ENCODE measurements at regions not wholly inside any gene's neighbourhood (a gene's known extent, or its start where the extent isn't known, plus 50 kb on each side); places are given as distances from the start of the nearest gene placed in this dataset.

DNA sequence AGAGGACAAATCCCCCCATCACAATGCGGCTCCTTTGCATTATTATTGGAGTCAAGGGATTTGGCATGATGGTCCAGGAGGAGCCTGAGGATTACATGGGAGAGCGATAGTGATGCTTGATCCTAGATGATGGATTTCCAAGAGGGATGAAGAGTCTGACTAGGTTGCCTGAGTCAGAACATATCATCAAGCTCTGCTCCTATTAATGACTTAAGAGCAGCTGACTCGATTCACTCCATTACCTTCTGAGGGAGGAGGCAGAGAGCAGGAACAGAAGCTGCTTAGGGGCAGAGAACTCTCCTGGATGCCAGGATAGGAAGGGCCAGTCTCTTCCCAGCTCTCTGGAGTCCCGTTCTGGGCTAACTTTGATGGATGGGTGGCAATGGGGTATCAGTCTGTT, 54.0 kb upstream of the CISTR start:
- no peak overlapping the region for H3K4me3 ChIP-seq (ENCODE audit: control extremely low read depth in 1 of 5, extremely low read depth in 1 of 5, insufficient read depth in 1 of 5, low read depth in 2 of 5, low read length in 4 of 5)
- Mint-ChIP-seq H3K9me3 (ENCODE audit: insufficient read depth) (no peaks in the 10 kb centered on the region), H3K4me1 (no peaks in the 10 kb centered on the region), H3K27me3 (peaks cover 39% of the 10 kb centered on the region), H3K27ac (no peak overlapping the region), H3K4me3 (no peak overlapping the region)
- DNase-seq (no peak), ATAC-seq (ENCODE audit: low read depth) (no peak)
- TF ChIP-seq, protein P1, sequence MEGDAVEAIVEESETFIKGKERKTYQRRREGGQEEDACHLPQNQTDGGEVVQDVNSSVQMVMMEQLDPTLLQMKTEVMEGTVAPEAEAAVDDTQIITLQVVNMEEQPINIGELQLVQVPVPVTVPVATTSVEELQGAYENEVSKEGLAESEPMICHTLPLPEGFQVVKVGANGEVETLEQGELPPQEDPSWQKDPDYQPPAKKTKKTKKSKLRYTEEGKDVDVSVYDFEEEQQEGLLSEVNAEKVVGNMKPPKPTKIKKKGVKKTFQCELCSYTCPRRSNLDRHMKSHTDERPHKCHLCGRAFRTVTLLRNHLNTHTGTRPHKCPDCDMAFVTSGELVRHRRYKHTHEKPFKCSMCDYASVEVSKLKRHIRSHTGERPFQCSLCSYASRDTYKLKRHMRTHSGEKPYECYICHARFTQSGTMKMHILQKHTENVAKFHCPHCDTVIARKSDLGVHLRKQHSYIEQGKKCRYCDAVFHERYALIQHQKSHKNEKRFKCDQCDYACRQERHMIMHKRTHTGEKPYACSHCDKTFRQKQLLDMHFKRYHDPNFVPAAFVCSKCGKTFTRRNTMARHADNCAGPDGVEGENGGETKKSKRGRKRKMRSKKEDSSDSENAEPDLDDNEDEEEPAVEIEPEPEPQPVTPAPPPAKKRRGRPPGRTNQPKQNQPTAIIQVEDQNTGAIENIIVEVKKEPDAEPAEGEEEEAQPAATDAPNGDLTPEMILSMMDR (IDR thresholded peaks at IDR 0.05) = no peak
- TF ChIP-seq EZH2 (IDR thresholded peaks at IDR 0.05; ENCODE audit: borderline replicate concordance, insufficient read depth, low read depth, low read length, poor library complexity, severe bottlenecking) = no peak
- no peaks in the 10 kb centered on the region for H4K20me1 ChIP-seq (ENCODE audit: control insufficient read depth, insufficient read depth, low read length, poor library complexity, severe bottlenecking)
- H3K27me3 ChIP-seq (replicated peaks in 1 of 4; ENCODE audit: control extremely low read depth in 1 of 4, control insufficient read depth in 3 of 4, insufficient read depth in 4 of 4, low read length in 3 of 4) = peaks cover 0 to 19% (median 9%) of the 10 kb centered on the region in 4 experiments
- H3K9ac ChIP-seq (ENCODE audit: low read length) = no peak overlapping the region
- 60% methylated on average over 1 of the region's 4 CpGs for WGBS (ENCODE audit: insufficient coverage)
- H3K4me1 ChIP-seq (ENCODE audit: control insufficient read depth in 2 of 2, insufficient read depth in 2 of 2, low read length in 2 of 2) = no peaks in the 10 kb centered on the region
- intact Hi-C loops (cut with micrococcal nuclease) = no loop called here
- CTCF ChIA-PET = interaction anchor here (2.4 kb wide), 1 partner anchor 9 kb away, joined by 7 read pairs; no protein-coding TSS in a partner anchor
- no peak overlapping the region for H2AFZ ChIP-seq (ENCODE audit: insufficient read depth, low read depth, low read length, poor library complexity, severe bottlenecking)
- H3K4me2 ChIP-seq (replicated peaks; ENCODE audit: low read depth, low read length, poor library complexity, severe bottlenecking) = no peak overlapping the region
- H3K9me3 ChIP-seq (ENCODE audit: control extremely low read depth in 1 of 3, control insufficient read depth in 2 of 3, insufficient read depth in 1 of 3, low read length in 2 of 3) = no peaks in the 10 kb centered on the region
- H3K36me3 ChIP-seq (replicated peaks in 1 of 2; ENCODE audit: control extremely low read depth in 1 of 2, control insufficient read depth in 1 of 2, extremely low read depth in 1 of 2, insufficient read depth in 2 of 2, low read length in 1 of 2) = no peaks in the 10 kb centered on the region
- no peak overlapping the region for H3K27ac ChIP-seq (ENCODE audit: low read length in 2 of 2)
- POLR2A ChIA-PET = interaction anchor here (0.6 kb wide), 1 partner anchor 49 kb away, joined by 4 read pairs; no protein-coding TSS in a partner anchor
- no peaks in the 10 kb centered on the region for H3K79me2 ChIP-seq (ENCODE audit: control insufficient read depth, insufficient read depth, low read length)

DNA sequence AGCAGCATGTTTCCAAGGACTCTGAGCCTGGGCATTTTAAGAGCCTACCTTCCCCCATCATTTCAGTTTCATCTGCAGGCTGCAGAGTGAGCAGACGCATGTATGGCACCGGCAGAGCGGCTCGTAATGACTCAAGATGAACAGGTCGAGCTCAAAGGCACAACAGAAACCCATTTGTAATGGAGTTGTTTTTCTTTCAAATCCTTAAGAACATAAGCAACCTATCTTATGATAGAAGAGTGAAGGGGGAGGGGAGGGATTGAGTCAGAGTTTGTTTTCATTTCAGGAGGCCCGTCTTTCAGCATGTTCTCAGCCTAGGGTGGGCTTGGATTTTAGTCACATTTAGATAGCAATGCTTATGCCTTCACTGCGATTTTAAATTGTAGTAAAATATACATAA, 54.9 kb upstream of the CISTR start:
- no peak for ATAC-seq (ENCODE audit: low read depth)
- peaks cover 0 to 14% (median 7%) of the 10 kb centered on the region in 4 experiments for H3K27me3 ChIP-seq (replicated peaks in 1 of 4; ENCODE audit: control extremely low read depth in 1 of 4, control insufficient read depth in 3 of 4, insufficient read depth in 4 of 4, low read length in 3 of 4)
- no peaks in the 10 kb centered on the region for H3K9me3 Mint-ChIP-seq (ENCODE audit: insufficient read depth)
- H3K4me3 Mint-ChIP-seq = no peak overlapping the region
- H3K9ac ChIP-seq (ENCODE audit: low read length) = no peak overlapping the region
- no peak overlapping the region for H3K27ac ChIP-seq (ENCODE audit: low read length in 2 of 2)
- intact Hi-C loops (cut with micrococcal nuclease) = no loop called here
- DNase-seq = no peak
- no peak overlapping the region for H3K4me3 ChIP-seq (ENCODE audit: control extremely low read depth in 1 of 5, extremely low read depth in 1 of 5, insufficient read depth in 1 of 5, low read depth in 2 of 5, low read length in 4 of 5)
- H3K36me3 ChIP-seq (replicated peaks in 1 of 2; ENCODE audit: control extremely low read depth in 1 of 2, control insufficient read depth in 1 of 2, extremely low read depth in 1 of 2, insufficient read depth in 2 of 2, low read length in 1 of 2) = no peaks in the 10 kb centered on the region
- no CpG with 5 or more reads among the region's 7 CpGs for WGBS (ENCODE audit: insufficient coverage)
- ChIA-PET CTCF (interaction anchor here (0.6 to 2.4 kb wide), 2 partner anchors 8 to 21 kb away, joined by 6 to 7 read pairs; no protein-coding TSS in a partner anchor), POLR2A (no interaction called here)
- no peaks in the 10 kb centered on the region for H3K4me1 ChIP-seq (ENCODE audit: control insufficient read depth in 2 of 2, insufficient read depth in 2 of 2, low read length in 2 of 2)
- H3K4me1 Mint-ChIP-seq = no peaks in the 10 kb centered on the region
- H3K27me3 Mint-ChIP-seq = peaks cover 35% of the 10 kb centered on the region
- H3K27ac Mint-ChIP-seq = no peak overlapping the region
- H2AFZ ChIP-seq (ENCODE audit: insufficient read depth, low read depth, low read length, poor library complexity, severe bottlenecking) = no peak overlapping the region
- no peaks in the 10 kb centered on the region for H3K9me3 ChIP-seq (ENCODE audit: control extremely low read depth in 1 of 3, control insufficient read depth in 2 of 3, insufficient read depth in 1 of 3, low read length in 2 of 3)
- H3K4me2 ChIP-seq (replicated peaks; ENCODE audit: low read depth, low read length, poor library complexity, severe bottlenecking) = no peak overlapping the region
- no peak for TF ChIP-seq EZH2 (IDR thresholded peaks at IDR 0.05; ENCODE audit: borderline replicate concordance, insufficient read depth, low read depth, low read length, poor library complexity, severe bottlenecking)
- TF ChIP-seq, protein P1 (IDR thresholded peaks at IDR 0.05) = no peak
- no peaks in the 10 kb centered on the region for H3K79me2 ChIP-seq (ENCODE audit: control insufficient read depth, insufficient read depth, low read length)
- H4K20me1 ChIP-seq (ENCODE audit: control insufficient read depth, insufficient read depth, low read length, poor library complexity, severe bottlenecking) = no peaks in the 10 kb centered on the region
